ENCODE measurements at regions not wholly inside any gene's neighbourhood (a gene's known extent, or its start where the extent isn't known, plus 50 kb on each side); places are given as distances from the start of the nearest gene placed in this dataset.

DNA sequence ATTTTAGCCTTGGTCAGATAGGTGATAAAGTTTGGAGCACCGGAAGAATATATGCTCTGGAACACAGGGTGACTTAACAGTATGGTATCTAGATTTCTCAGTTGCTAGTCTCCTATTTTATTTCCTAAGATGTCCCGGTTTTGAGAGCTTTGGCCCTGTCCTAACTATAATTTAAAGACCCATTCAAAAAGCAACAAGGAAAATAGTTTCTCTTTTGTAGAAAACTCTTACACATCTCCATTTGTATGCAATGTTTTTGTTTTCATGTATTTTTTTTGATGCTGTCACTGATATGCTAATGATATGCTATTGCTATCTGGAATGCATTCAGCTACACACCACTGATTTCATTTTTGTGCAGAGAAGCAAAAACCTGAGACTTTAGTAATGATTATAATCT, 237.8 kb downstream of the GPD2 start:
- H3K9me3 Mint-ChIP-seq: peaks cover 2% of the 10 kb centered on the region
- H3K4me3 Mint-ChIP-seq: no peak overlapping the region
- no peak for DNase-seq
- ChIA-PET CTCF (no interaction called here), POLR2A (no interaction called here)
- H3K36me3 Mint-ChIP-seq (ENCODE audit: low read depth): no peaks in the 10 kb centered on the region
- no peak overlapping the region for H3K27ac Mint-ChIP-seq
- H3K27me3 Mint-ChIP-seq: peaks cover 3% of the 10 kb centered on the region
- no peaks in the 10 kb centered on the region for H3K4me1 Mint-ChIP-seq

- DNase-seq: no peak
- Mint-ChIP-seq H3K27me3 (no peaks in the 10 kb centered on the region), H3K9me3 (no peaks in the 10 kb centered on the region), H3K27ac (no peak overlapping the region), H3K4me1 (no peaks in the 10 kb centered on the region), H3K4me3 (no peak overlapping the region), H3K36me3 (ENCODE audit: low read depth) (no peaks in the 10 kb centered on the region)
- ChIA-PET POLR2A (no interaction called here), CTCF (no interaction called here)
Measured at GRCh38 chr2:156675896-156676295, 239.7 kb downstream of the GPD2 start.

GRCh38 chr2:156679820-156680219, 243.6 kb downstream of the GPD2 start:
- POLR2A ChIA-PET: no interaction called here
- H3K4me1 Mint-ChIP-seq: no peaks in the 10 kb centered on the region
- CTCF ChIA-PET: no interaction called here
- H3K36me3 Mint-ChIP-seq (ENCODE audit: low read depth): no peaks in the 10 kb centered on the region
- no peak overlapping the region for H3K4me3 Mint-ChIP-seq
- no peak overlapping the region for H3K27ac Mint-ChIP-seq
- peaks cover 5% of the 10 kb centered on the region for H3K27me3 Mint-ChIP-seq
- no peak for DNase-seq
- no peaks in the 10 kb centered on the region for H3K9me3 Mint-ChIP-seq

GRCh38 chr2:156680266-156680665, 244.1 kb downstream of the GPD2 start:
- H3K9me3 Mint-ChIP-seq: no peaks in the 10 kb centered on the region
- no peak overlapping the region for H3K4me3 Mint-ChIP-seq
- no peak overlapping the region for H3K27ac Mint-ChIP-seq
- no peak for DNase-seq
- ChIA-PET POLR2A (no interaction called here), CTCF (no interaction called here)
- H3K36me3 Mint-ChIP-seq (ENCODE audit: low read depth): no peaks in the 10 kb centered on the region
- peaks cover 5% of the 10 kb centered on the region for H3K27me3 Mint-ChIP-seq
- H3K4me1 Mint-ChIP-seq: no peaks in the 10 kb centered on the region

- H3K36me3 Mint-ChIP-seq (ENCODE audit: low read depth): no peaks in the 10 kb centered on the region
- no peak for DNase-seq
- ChIA-PET CTCF (interaction anchor here (0.6 kb wide), 1 partner anchor 24 kb away, joined by 4 read pairs; no protein-coding TSS in a partner anchor), POLR2A (no interaction called here)
- H3K27ac Mint-ChIP-seq: no peak overlapping the region
- no peaks in the 10 kb centered on the region for H3K4me1 Mint-ChIP-seq
- H3K9me3 Mint-ChIP-seq: no peaks in the 10 kb centered on the region
- H3K4me3 Mint-ChIP-seq: no peak overlapping the region
- H3K27me3 Mint-ChIP-seq: peaks cover 6% of the 10 kb centered on the region
Measured at GRCh38 chr2:156687126-156687525, 250.9 kb downstream of the GPD2 start.

- H3K4me1 Mint-ChIP-seq: no peaks in the 10 kb centered on the region
- ChIA-PET POLR2A (no interaction called here), CTCF (no interaction called here)
- peaks cover 5% of the 10 kb centered on the region for H3K27me3 Mint-ChIP-seq
- H3K9me3 Mint-ChIP-seq: no peaks in the 10 kb centered on the region
- H3K27ac Mint-ChIP-seq: no peak overlapping the region
- no peak for DNase-seq
- H3K4me3 Mint-ChIP-seq: no peak overlapping the region
- H3K36me3 Mint-ChIP-seq (ENCODE audit: low read depth): no peaks in the 10 kb centered on the region
Measured at GRCh38 chr2:156687715-156688114, 251.5 kb downstream of the GPD2 start.

- peaks cover 3% of the 10 kb centered on the region for H3K27me3 Mint-ChIP-seq
- POLR2A ChIA-PET: no interaction called here
Measured at GRCh38 chr2:156689939-156690338, 253.8 kb downstream of the GPD2 start.

DNA sequence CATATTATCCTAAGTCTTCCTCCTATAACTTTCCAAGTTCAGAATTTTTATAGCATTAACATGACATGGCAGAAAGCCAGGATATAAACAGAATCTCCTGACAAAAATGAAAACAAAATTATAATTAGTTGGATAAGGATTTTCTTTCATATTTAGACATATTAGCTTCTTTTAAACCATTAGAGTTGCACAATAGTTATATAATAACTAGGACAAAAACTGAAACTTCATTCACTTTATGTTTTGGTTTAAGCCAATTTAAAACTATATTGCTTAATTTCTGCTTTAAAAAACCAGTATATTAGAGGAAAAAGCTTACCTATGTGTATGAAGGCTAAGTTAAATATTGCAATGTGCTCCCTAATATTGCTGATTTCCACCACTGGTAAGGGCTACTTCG, 254.8 kb downstream of the GPD2 start:
- Mint-ChIP-seq H3K27me3 (peaks cover 3% of the 10 kb centered on the region), H3K4me3 (no peak overlapping the region)

More at GRCh38 chr2:156689939-156690338, 253.8 kb downstream of the GPD2 start:
- DNase-seq: no peak
- H3K36me3 Mint-ChIP-seq (ENCODE audit: low read depth): no peaks in the 10 kb centered on the region
- H3K4me1 Mint-ChIP-seq: no peaks in the 10 kb centered on the region
- H3K9me3 Mint-ChIP-seq: no peaks in the 10 kb centered on the region
- CTCF ChIA-PET: no interaction called here
- H3K4me3 Mint-ChIP-seq: no peak overlapping the region
- no peak overlapping the region for H3K27ac Mint-ChIP-seq

DNA sequence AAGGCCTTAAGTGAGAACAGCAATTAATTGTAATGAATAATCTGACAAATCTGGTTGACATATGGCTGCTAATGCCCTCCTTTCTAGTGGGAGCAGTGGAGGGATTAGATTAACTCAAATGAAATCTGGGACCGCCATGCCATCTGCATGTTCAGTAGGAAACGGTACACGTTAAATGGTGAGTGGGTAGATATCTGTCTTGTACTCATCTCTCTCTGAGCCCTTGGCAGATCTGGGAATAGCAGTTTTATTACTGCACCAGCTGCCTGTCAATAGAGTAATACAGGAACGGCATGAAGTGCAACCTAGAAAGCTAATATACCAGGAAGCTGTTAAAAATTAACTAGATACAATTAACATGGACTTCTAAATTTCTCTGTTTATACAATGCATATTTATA, 258.8 kb downstream of the GPD2 start:
- CTCF ChIA-PET: no interaction called here
- Mint-ChIP-seq H3K36me3 (ENCODE audit: low read depth) (no peaks in the 10 kb centered on the region), H3K27me3 (peaks cover 3% of the 10 kb centered on the region), H3K4me1 (no peaks in the 10 kb centered on the region), H3K27ac (no peak overlapping the region), H3K4me3 (no peak overlapping the region), H3K9me3 (no peaks in the 10 kb centered on the region)
- no peak for DNase-seq
- POLR2A ChIA-PET: no interaction called here

More for the DNA sequence above, 254.8 kb downstream of the GPD2 start:
- H3K36me3 Mint-ChIP-seq (ENCODE audit: low read depth): no peaks in the 10 kb centered on the region
- ChIA-PET POLR2A (no interaction called here), CTCF (no interaction called here)
- no peak overlapping the region for H3K27ac Mint-ChIP-seq
- H3K4me1 Mint-ChIP-seq: no peaks in the 10 kb centered on the region
- no peaks in the 10 kb centered on the region for H3K9me3 Mint-ChIP-seq
- no peak for DNase-seq

DNA sequence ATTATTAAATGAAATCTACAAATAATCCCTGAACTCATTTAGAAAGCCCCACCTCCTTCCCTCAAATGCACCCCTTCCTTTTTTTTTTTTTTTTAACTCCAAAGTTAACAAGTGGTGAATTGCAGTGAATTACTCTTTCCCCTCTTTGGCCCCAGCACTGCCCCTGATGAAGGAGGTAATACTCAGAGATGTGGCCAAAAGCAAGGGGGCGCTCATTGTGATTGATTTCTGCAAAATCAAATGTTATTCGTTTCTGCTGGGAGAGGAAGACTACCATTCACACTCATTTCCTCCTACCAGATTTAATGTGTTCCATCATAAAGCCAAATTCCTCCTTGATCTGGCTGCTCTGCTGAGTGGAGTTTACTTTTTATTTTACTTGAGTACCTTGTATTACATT, 259.4 kb downstream of the GPD2 start:
- Mint-ChIP-seq H3K4me3 (no peak overlapping the region), H3K27me3 (peaks cover 3% of the 10 kb centered on the region), H3K9me3 (no peaks in the 10 kb centered on the region), H3K4me1 (no peaks in the 10 kb centered on the region), H3K27ac (no peak overlapping the region), H3K36me3 (ENCODE audit: low read depth) (no peaks in the 10 kb centered on the region)
- CTCF ChIA-PET: no interaction called here
- no peak for DNase-seq
- POLR2A ChIA-PET: no interaction called here

DNA sequence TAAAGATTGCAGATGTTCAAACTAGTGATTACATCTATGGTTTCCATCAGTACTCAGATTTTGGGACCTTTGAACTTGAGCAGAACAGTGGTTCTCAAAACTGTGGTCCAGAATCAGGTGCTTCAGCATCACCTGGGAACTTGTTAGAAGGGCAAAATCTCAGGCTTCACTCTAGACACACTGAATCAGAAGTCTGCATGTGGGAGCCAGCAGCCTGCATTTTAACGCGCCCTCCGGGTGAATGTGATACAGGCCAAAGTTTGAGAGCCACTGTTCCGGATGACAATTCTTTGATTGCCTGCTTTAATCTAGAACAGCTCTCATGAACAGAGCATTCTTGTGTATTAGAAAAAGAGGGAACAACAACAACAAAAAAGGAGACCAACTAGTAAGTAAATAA, 261.7 kb downstream of the GPD2 start:
- Mint-ChIP-seq H3K27ac (no peak overlapping the region), H3K4me1 (no peaks in the 10 kb centered on the region), H3K27me3 (peaks cover 4% of the 10 kb centered on the region), H3K36me3 (ENCODE audit: low read depth) (no peaks in the 10 kb centered on the region), H3K4me3 (no peak overlapping the region), H3K9me3 (no peaks in the 10 kb centered on the region)
- POLR2A ChIA-PET: no interaction called here
- CTCF ChIA-PET: no interaction called here
- DNase-seq: no peak

GRCh38 chr2:156700681-156701080, 264.5 kb downstream of the GPD2 start:
- CTCF ChIA-PET: no interaction called here
- POLR2A ChIA-PET: no interaction called here

DNA sequence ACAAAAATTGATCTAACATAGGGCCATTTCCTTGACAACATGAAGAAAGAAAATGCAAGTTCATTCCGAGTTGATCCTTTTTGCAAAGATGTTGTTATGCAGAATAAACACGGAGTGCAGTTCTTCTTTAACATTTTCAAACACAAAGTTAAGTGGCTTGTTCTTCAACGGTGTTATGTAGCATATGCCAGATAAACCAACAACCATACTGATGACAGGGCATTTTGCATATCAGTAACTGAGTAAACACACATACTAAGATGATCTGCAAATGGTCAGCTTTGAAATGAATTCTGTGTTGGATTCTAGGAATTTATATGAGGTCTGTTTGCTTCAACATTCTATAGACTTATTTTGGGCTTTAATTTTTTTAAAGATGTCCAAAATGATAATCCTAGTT, 266.4 kb downstream of the GPD2 start:
- H3K9me3 Mint-ChIP-seq: no peaks in the 10 kb centered on the region
- CTCF ChIA-PET: no interaction called here
- POLR2A ChIA-PET: no interaction called here
- H3K36me3 Mint-ChIP-seq (ENCODE audit: low read depth): no peaks in the 10 kb centered on the region
- DNase-seq: no peak
- H3K4me3 Mint-ChIP-seq: no peak overlapping the region
- no peak overlapping the region for H3K27ac Mint-ChIP-seq
- peaks cover 4% of the 10 kb centered on the region for H3K27me3 Mint-ChIP-seq
- H3K4me1 Mint-ChIP-seq: no peaks in the 10 kb centered on the region

More at GRCh38 chr2:156700681-156701080, 264.5 kb downstream of the GPD2 start:
- Mint-ChIP-seq H3K9me3 (no peaks in the 10 kb centered on the region), H3K27ac (no peak overlapping the region), H3K27me3 (peaks cover 4% of the 10 kb centered on the region), H3K4me3 (no peak overlapping the region), H3K36me3 (ENCODE audit: low read depth) (no peaks in the 10 kb centered on the region), H3K4me1 (no peaks in the 10 kb centered on the region)
- DNase-seq: no peak

DNA sequence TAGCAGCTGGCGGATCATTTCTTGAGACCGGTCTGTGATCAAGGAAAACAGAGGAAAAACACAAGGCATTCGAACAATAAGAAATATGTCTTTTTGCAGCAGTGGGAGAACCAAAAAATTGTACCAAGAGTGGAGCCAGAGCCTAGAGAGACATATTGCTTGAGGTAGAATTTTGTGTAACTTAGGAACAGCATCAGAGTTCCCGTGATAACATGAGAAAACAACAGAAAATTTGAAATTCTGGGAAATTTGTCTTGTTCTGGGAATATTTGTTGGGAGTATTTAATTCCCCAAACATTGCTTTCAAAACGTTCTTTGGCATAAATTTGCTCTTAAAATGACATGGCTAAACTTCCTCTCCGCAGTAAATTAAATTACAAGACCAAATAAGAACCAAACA, 267.5 kb downstream of the GPD2 start:
- DNase-seq: no peak
- Mint-ChIP-seq H3K4me1 (no peaks in the 10 kb centered on the region), H3K27ac (no peak overlapping the region), H3K27me3 (peaks cover 4% of the 10 kb centered on the region), H3K36me3 (ENCODE audit: low read depth) (no peaks in the 10 kb centered on the region), H3K4me3 (no peak overlapping the region), H3K9me3 (no peaks in the 10 kb centered on the region)
- POLR2A ChIA-PET: no interaction called here
- CTCF ChIA-PET: no interaction called here

GRCh38 chr2:156704132-156704531, 268.0 kb downstream of the GPD2 start:
- no peaks in the 10 kb centered on the region for H3K36me3 Mint-ChIP-seq (ENCODE audit: low read depth)
- no peaks in the 10 kb centered on the region for H3K4me1 Mint-ChIP-seq
- no peak overlapping the region for H3K27ac Mint-ChIP-seq
- H3K27me3 Mint-ChIP-seq: peaks cover 4% of the 10 kb centered on the region
- DNase-seq: no peak
- CTCF ChIA-PET: no interaction called here
- POLR2A ChIA-PET: no interaction called here
- H3K4me3 Mint-ChIP-seq: no peak overlapping the region
- H3K9me3 Mint-ChIP-seq: no peaks in the 10 kb centered on the region

Data from activated CD4-positive, alpha-beta T cell treated with anti-CD3 and anti-CD28 coated beads, Interleukin-2, amount 10 ng/mL, durations not matched to agents 7 days and 5 days (primary cell).